GM20431 (cell line): ENCODE measurements at regions not wholly inside any gene's neighbourhood (a gene's known extent, or its start where the extent isn't known, plus 50 kb on each side); places are given as distances from the start of the nearest gene placed in this dataset.

Experiments
- in situ Hi-C: fragments of 300-500 bp; cut with MseI, MboI; formaldehyde crosslinking; loops from one replicate; pipeline ENCODE4 v1.15.0; 2020; ENCODE audit warnings: low sequenced_read_pairs; ENCODE audit not compliant: unreplicated experiment

DNA sequence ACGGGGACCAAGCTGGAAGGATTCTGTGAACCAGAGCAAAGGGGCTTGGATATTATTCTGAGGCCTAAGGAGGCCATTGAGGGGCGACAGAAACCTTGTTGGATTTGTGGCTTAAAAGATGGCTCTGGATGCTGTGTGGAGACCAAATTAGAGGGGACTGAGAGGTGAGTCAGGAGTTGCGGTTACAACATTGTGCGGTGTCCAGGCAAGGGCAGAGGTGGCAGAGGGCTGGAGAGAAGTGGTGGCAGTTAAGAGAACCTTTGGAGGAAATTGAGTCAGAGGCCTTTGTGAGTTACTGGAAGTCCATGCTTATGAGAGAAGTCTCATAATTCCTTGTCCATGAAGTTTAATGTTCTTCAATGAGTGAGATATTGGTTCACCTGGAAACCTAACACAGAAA, 143.2 kb downstream of the FAM43A start:
- in situ Hi-C loops, result no loop called here

DNA sequence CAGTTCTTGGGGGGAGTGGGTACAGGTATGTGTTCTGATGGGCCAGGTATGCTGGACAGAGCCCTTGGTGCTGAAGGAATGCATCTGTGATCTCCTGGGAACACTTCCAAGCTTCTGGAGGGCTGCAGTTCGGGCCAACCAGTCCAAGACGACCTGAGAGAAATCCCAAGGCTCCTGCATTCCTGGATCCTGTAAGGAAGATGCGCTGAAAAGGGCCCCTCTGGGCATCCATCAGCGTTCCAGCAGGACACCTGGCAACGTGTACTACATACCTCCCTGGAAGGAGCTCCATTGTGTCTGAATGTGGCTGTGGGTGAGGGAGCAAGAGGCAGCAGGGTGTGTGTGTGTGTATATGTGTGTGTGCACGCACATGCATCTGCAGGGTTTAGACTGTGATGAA, 144.7 kb downstream of the FAM43A start:
- in situ Hi-C loops, result no loop called here

DNA sequence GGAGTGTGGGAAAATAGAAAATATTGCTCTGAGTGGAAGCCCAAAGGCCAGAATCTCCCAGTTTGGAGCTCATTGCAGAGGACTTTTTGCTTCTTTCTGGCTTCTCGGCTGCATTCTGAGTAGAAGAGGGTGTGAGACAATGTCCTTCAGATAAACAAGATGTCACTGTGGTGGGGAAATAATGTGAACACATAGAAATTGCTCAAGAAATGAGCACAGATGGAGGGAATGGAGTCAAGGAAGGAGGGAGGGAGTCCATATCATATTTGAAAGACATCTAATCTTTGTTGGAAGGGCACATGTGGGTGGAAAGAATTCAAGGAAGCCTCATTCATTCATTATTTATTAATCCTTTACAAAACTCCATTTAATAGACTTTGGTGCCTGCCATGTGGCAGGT, 145.3 kb downstream of the FAM43A start:
- in situ Hi-C loops, result no loop called here

DNA sequence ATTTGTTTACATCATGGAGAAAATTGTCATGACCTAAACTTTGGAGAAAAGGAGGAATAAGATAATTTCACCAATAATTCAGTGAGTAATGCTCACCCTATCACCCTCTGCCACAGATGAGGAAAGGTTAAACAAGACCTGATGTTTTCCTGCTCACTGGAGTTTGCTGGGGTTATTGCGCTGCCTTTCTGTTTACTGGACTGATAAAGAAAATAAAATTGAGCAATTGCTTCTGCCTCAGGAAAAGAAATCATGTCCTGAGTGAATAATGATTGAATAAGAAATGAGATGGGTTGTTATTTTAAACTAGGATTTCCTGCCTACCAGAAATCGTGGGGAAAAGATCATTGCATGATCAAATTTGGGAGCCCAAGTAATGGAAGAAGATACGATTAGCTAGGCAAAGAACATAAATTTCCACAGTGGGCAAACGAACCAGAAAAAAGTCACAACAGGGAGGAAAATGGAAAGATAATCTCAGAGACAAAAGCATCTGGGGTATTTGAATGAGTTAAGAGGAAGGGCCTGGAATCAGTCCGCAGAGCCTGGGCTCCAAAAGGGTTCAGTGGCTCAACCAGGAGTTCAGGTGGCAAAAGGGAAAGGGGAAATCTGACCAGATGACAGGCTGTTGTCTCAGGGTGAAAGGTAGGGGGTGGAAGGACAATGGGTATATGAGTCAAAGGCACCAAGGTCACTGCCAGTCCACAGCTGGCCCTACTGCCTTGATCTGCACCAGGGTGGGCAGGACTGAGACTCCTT, 146.8 kb downstream of the FAM43A start:
- in situ Hi-C loops, result no loop called here

DNA sequence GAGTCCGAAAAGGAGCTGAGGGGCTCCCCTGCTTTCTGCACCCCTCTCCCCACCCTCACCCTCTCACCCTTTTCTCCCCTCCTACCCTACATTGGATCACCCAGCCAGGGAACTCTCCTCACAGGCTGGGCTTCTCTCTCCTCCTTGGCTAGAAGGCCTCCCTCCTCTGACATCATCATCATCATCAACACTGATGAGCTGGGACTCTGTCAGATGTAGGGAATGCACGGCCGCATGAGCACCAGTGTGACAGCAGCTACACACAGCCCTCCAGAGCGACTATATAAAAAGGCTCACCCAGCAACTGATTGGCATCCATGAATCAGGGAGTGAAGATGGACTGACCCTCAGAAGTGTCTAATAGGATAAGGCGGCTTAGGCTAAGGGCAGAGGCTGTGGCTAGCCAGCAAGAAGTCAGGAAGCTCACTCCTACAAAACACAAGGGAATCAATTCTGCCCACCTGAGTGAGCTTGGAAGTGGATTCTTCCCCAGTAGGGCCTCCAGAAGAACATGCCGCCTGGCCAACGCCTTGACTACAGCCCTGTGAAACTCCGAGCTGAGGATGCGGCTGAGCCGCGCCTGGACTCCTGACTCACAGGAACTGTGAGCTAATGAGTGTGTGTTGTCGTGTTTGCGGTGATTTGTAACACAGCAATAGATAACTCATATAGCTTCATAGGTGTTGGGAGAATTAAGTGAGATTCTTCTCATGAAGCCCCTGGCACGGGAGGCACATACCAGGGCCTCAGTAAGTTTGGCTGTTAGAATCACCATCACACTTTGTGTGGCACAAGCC, 147.6 kb downstream of the FAM43A start:
- in situ Hi-C loops, result no loop called here

DNA sequence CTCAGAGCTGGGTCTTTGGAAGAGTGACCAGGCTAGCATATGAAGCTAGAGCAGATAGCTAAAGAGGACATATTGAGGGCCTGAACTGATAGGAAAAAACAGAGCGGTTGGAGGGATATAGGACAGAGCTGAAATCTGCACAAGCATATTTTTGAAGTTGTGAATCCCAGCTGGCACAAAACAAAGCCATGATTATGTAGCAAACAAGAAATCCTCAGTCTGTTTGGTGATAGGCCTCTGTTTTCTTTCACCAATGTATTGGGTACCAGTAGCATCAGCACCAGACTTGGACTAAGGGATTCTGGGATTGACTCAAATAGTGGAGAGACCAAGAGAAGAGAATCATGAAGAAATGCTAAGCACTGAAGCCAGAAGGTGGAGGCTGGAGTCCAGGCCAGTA, 151.0 kb downstream of the FAM43A start:
- in situ Hi-C loops, result no loop called here

DNA sequence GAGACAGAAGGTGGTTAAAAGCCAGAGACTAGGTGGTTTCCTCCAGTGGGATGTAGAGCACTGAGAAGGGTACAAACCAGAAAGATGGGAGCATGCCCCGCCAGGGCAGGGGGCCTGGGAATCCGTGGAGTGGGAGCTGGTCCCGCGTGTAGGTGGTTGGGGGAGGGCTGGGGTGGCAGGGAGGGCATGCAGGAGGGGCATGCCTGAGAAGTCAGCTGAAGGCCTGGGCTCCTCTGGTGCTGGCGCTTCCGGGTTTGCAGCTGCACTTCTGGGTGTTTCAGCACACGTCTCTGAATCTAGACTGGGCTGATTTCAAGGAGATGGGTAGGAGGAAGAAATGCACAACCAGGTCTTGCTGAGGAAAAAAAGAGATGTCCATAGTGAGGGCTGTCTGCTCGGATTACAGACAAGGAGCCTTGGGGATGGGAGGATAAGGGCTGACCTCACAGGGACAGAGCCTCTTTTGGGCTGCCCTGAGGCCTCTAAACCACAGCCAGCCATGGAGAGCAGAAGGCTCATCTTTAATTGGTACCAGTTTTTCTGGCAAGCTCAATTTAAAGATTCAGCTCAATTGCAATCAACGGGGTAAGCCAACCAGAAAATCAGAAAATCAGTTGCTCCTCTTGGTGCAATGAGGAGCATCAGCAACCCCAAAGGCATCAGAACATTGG, 151.9 kb downstream of the FAM43A start:
- in situ Hi-C loops, result no loop called here

DNA sequence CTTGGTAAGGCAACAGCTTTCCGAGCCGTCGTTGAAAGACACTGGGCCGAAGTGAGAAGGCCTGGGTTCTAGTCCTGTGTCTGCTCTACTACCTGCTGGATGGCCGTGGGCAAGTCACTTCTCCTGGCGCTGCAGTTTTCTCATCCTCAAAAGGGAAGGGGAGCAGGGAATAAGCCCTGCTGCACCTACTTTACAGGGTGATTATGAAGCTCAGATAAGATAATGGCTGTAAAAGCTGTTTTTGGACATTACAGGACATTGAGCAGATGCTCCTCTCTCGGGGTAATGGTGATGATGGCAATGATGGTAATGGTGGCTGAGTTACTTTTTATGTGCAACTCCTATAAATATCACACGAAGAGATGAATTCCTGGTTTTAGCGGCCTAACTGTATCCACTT, 152.6 kb downstream of the FAM43A start:
- in situ Hi-C loops, result no loop called here

DNA sequence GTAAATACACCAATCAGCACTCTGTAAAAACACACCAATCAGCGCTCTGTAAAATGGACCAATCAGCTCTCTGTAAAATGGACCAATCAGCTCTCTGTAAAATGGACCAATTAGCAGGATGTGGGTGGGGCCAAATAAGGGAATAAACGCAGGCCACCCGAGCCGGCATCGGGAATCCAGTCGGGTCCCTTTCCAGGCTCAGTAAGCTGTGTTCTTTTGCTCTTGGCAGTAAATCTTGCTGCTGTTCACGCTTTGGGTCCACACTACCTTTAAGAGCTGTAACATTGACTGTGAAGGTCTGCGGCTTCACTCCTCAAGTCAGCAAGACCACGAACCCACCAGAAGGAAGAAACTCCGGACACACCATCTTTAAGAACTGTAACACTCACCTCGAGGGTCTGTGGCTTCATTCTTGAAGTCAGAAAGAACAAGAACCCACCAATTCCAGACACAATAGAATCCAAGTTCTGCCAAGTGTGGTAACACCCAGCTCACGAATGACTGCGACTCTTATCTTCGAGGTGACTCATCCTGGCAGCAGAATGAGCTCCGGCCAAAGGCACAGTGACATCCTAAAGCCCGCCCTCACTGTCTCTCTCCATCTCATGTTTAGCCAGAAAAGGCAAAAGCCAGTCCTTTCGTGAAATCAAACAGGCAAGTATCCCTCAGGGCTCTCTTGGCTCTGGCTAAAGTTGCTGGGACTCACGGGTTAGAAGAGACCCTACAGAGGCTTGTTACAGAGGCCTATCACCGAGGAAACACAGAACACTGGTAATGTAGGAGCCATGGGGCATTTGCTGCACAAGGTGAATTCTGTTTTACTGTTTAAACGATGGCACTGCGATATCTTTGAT, 155.2 kb downstream of the FAM43A start:
- in situ Hi-C loops, result no loop called here

DNA sequence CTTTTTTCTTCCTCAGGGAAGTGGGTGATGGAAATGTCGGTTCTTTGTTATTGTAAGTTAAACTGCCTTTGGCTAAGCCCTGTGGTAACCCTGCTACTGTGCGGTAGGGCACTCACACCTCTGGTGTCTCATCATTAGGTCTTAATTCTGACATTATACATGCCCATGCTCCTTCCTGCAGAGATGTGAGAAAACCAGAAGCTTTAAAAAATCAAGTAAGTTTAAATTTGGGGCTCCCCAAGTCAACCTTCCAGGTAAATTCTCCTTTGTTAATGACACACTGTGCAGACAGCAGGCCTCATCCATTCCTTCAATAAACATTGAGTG, 155.8 kb downstream of the FAM43A start:
- in situ Hi-C loops, result no loop called here

DNA sequence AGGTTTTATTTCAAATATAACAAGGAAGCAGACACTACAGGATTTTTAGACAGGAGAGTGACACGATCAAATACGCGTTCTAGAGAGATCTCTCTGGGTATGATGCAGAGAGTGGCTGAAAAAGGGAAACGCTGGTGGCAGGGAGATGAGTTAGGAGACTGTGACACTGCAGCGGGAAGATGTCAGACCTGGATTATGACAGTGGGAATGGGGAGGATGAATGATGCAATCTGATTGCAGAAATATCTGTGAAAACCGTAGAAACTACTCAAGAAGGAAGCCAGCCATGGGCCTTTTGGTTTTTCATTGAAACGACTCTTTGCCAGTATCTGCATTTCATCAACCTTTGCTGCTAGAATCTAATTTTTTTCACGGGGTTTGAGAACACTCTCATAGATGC, 157.9 kb downstream of the FAM43A start:
- in situ Hi-C loops, result no loop called here

DNA sequence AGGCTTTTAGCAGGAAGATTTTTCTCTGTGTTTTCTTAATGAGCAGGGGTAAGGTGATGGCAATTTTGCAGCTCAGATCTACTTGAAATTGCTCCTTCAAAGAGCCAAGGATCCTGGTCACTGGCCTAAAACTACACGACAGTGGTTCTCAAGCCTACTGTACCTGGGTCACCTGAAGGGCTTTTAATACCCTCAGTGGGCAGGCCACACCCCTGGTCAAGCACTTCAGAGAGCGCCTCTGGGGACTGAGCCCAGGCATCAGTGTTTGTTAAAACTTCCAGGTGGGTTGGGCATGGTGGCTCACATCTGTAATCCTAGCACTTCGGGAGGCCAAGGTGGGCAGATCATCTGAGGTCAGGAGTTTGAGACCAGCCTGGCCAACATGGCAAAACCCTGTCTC, 158.4 kb downstream of the FAM43A start:
- in situ Hi-C loops, result no loop called here

DNA sequence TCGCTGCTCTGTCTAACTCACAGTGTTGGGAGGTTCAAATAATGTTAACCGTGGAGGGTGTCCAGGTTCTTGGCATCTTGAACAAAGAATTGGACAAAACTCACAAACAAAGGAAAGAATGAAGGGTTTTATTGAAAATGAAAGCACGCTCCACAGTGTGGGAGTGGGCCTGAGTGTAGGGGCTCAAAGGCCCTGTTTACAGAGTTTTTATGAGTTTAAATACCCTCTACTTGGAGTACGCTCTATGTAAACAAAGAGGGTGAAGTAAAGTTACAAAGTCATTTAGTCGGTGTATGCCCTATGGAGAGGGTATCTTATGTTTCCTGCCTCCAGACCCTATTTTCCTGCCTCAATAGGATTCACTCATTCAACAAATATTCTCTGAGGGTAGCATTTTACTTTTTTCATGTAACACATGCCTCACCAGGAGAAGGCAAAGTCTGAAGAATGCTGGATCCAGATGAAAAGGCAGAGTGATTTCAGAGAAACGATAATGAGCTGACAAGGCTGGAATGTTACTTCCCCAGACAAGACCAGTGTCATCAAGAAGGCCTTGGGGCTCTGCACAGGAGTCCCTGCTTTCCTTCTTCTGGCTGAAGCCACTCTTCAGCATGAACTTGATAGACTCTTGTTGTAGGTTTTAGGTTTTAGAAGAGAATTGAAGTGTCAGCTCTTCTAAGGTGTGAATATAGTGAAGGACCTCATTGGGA, 163.6 kb downstream of the FAM43A start:
- in situ Hi-C loops, result no loop called here

DNA sequence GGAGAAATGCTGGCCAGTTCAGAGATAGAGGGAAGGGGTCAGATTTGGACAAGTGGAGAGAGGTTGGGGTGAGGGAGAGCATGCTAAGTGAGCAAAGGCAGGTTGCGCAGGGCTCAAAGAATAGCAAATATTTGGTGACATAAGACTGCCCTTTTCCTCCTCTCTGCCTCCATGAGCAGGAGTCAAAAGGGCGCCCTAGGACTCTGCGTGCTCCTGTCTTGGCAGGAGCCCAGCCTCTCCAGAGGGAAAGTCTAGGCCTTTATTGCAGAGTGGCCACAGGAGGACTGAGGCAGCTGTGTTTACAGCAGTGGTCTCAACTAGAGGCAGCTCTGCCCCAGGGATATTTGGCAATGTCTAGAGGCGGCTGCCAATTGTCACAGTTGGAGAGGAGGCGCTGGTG, 165.6 kb downstream of the FAM43A start:
- in situ Hi-C loops, result no loop called here

DNA sequence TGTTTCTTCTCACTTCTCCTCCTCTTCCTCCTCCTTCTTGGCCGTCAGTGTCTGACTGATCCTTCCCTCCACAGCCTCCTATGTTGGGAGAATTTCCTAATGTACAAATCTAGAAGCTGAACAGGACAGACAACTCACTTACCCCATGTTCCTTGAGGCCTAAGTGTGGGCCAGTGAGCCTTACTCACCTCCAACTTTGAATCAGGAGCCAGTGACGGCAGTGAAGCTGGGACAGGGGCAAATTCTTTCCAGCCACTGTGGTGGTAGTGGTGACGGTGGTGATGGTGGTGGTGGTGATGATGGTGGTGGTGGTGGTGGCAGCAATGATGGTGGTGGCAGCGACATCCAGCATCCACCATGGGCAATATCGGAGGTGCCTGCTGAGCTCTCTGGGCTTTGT, 166.3 kb downstream of the FAM43A start:
- in situ Hi-C loops, result no loop called here

DNA sequence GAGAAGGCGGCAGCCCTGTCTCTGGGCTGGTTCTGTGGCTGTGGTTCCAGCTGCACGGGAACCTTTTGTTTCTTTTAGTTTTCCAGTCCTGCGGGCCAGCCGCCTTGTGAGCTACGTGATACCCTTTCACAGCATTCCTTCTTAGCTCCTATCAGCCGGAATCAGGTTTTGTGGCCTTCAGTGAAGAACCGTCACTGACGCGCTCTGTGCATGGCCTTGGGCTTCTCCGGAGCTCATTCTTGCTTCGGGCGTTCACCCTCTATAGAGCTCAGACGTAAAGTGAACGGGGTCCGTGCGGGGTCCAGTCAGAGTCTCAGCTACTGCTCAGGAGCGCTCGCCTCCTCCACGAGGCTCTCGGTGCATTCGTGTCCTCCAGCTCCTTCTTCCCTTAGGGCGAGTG, 166.7 kb downstream of the FAM43A start:
- in situ Hi-C loops, result no loop called here

DNA sequence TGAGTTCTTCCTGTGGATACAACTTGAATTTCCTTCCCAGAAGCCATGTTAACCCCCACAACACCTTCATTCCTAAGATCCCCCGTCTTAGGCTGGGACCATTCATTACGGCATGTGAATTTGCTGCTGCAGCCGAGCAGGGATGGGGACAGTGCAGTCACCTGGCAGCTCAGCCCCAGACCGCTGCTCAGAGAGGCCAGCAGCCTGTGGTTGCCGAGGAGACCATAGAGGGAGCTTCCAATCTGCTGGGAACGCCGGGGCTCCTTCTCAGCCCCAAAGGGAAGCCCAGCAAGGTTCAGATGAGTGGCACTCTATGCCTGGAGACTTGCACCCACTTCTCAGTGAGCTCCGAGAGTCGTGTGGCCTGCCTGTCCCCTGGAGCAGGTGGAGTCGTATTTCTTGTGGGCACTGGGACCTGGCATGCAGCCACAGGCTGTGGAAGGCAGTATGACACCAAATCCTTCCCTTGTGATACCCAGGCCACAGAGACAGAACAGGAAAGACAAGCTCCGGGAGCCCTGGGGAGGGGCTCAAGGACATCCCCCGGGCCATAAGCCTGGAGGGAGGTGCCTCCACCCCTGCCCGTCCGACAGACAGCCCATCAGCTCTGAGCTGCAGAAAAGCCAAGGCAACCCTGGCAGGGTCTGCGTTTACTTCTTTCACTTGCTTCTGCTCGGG, 167.3 kb downstream of the FAM43A start:
- in situ Hi-C loops, result no loop called here

DNA sequence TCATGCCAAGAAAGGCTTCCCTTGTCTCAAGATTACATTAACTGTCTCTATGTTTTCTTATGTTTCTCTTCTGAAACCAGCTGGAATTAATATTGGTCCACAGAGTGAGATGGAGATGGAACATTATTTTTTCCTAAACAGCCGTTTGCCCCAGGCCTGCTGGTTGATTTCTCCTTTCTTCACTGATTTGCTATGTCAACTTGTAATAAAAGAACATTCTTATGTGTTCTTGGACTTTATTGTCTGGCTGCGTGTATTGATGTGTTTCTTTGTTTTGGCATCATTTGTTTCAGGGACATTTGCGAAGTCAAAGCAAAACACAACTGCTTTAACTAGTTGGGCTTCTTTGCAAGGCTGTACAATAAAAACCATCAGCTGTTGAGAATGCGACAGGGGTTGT, 168.5 kb downstream of the FAM43A start:
- in situ Hi-C loops, result no loop called here

DNA sequence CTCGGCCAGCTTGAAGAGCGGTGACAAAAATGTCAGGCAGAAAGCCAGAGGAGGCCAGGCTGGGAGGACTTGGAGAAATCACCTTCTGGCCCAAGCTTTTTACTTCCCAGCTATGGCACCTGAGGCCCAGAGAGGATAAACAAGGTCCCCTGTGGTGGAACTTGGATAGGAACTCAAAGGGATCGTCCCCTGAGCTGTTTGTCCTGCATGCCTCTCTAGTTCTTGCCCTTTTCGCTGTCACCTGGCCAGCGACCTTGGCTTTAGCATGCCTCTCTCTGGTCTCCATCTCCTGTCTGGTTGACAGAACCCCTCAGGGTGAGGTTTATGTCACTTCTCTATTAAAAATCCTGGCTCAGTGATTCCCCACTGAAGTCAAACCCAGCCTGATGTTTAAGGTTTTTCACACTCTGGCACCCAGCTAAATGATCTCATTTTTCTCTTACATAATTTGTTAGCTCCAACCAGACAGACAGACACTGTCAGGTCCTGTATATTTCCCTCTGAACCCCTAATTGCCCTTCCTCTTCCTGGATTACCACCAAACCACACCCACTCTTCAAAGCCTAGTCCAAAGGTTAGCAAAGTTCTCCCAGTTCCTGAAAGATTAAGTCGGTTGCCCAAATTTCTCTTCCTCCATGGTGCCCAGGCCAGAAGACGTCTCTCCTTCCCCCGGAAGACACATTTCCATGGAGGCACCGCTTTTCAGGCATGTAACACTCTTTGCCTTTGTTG, 169.1 kb downstream of the FAM43A start:
- in situ Hi-C loops, result no loop called here
